OCI-LY3 (cell line): ENCODE measurements at regions not wholly inside any gene's neighbourhood (a gene's known extent, or its start where the extent isn't known, plus 50 kb on each side); places are given as distances from the start of the nearest gene placed in this dataset.

Experiments
- CTCF ChIP-seq: fragments of 200-600, 300-600 bp; sonication (generic); IDR thresholded peaks from 2 replicates; pipeline ENCODE4 v1.5.1; 2014; ENCODE audit warnings: antibody characterized with exemption, low read length, low read depth
- EZH2phosphoT487 ChIP-seq: fragments of 200-600 bp; shearing (Covaris generic); IDR thresholded peaks from 2 replicates; pipeline ENCODE4 v1.6.1; 2018; ENCODE audit warnings: antibody characterized with exemption, mixed run types, low read depth

- no peak for TF ChIP-seq CTCF
- TF ChIP-seq EZH2phosphoT487, result no peak
These were observed 630.5 kb upstream of the EPHA6 start for GRCh38 chr3:96183871-96184270.
